HG02678 (cell line): ENCODE measurements at regions not wholly inside any gene's neighbourhood (a gene's known extent, or its start where the extent isn't known, plus 50 kb on each side); places are given as distances from the start of the nearest gene placed in this dataset.
"Not testable (repeated sequence)": the region's sequence is repeated elsewhere in the genome, so short reads cannot be mapped to it uniquely, and the experiment has no call there.

ENCODE experiments used
- ATAC-seq: cut with Tn5 transposase; IDR thresholded peaks from one replicate; pipeline ENCODE4 v1.9.1; 2021; ENCODE audit warnings: mild to moderate bottlenecking, moderate library complexity; ENCODE audit not compliant: unreplicated experiment

- ATAC-seq, result no peak
These were observed 639.7 kb downstream of the STK39 start for GRCh38 chr2:167607731-167608130.

GRCh38 chr2:167607211-167607610 is 640.2 kb downstream of the STK39 start:
- no peak for ATAC-seq

- no peak for ATAC-seq
These were observed 645.3 kb downstream of the STK39 start for GRCh38 chr2:167602122-167602521.

- no peak for ATAC-seq
These were observed 648.2 kb downstream of the STK39 start for GRCh38 chr2:167599219-167599618.

GRCh38 chr2:167595839-167596471 is 651.4 kb downstream of the STK39 start:
- peak; percentile 76 for ATAC-seq

DNA sequence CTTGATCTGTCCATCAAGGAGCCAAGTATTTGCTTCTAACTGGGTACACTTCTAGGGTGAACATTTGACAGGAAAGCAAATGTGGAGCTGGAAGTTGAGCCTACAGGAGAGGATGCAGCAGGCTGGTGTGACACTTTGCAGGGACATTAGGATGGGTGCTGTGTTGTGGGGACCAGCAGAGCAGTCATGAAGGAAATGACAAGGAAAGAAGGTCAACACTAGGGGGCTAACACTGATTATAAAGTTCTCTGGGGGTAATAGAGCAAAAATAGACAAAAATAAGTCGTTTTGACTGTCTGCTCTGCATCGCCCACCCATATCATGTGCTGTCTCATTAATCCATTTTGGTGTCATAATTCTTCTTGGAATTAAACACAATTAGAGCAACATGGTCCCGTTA is 652.4 kb downstream of the STK39 start:
- no peak for ATAC-seq

GRCh38 chr2:167592441-167592840 is 655.0 kb downstream of the STK39 start:
- ATAC-seq, result no peak

- ATAC-seq, result no peak
These were observed 664.8 kb downstream of the STK39 start for GRCh38 chr2:167582619-167583018.

- ATAC-seq, result no peak
These were observed 665.3 kb downstream of the STK39 start for GRCh38 chr2:167581961-167582574.

GRCh38 chr2:167579826-167580225 is 667.6 kb downstream of the STK39 start:
- ATAC-seq, result no peak

- ATAC-seq, result no peak
These were observed 672.1 kb downstream of the STK39 start for GRCh38 chr2:167575276-167575675.

DNA sequence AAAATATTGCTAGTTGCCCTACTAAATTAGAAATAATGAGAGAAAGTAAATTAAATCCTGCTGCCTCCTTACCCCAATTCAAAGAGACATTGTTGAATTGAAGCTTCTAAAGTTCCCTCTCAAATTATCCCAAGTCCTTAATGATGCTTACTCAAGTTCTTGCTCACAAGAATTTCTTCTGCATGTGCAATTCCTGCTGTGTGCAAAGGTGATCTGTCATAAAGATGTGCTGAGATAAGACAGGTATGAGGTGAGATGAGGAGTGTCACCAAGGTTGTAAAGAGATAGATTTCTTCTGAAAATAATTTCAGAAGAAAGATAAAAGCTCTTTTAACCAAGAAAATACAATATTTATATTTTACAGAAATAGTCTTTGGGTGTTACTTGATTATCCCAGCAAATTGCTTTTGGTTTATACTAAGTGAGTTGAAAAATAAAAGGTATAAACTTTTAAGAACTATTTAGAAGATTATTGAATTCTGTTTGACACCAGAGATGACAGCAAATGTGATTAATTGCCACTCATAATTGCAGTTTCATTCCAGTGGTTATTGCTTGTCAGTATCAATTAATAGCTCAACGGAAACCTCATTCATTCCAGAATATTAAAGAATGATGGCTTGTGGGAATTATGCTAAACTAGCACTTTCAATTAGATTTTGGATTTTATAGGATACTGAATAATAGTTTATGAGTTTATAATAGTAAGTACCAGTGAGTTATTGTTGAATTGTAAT is 674.3 kb downstream of the STK39 start:
- no peak for ATAC-seq

- ATAC-seq, result no peak
These were observed 677.0 kb downstream of the STK39 start for GRCh38 chr2:167570370-167570769.

DNA sequence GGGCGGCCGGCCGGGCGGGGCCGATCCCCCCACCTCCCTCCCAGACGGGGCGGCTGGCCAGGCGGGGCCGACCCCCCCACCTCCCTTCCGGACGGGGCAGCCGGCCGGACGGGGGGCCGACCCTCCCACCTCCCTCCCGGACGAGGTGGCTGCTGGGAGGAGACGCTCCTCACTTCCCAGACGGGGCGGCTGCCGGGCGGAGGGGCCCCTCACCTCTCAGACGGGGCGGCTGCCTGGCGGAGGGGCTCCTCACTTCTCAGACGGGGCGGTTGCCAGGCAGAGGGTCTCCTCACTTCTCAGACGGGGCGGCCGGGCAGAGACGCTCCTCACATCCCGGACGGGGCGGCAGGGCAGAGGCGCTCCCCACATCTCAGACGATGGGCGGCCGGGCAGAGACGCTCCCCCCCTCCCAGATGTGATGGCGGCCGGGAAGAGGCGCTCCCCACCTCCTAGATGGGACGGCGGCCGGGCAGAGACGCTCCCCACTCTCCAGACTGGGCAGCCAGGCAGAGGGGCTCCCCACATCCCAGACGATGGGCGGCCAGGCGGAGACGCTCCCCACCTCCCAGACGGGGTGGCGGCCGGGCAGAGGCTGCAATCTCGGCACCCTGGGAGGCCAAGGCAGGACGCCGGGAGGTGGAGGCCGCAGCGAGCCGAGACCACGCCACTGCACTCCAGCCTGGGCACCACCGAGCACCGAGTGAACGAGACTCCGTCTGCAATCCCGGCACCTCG is 675.8 kb downstream of the XIRP2 start:
- ATAC-seq, result not testable (repeated sequence)

- ATAC-seq, result not testable (repeated sequence)
These were observed 670.2 kb downstream of the XIRP2 start for GRCh38 chr2:167558272-167558991.

DNA sequence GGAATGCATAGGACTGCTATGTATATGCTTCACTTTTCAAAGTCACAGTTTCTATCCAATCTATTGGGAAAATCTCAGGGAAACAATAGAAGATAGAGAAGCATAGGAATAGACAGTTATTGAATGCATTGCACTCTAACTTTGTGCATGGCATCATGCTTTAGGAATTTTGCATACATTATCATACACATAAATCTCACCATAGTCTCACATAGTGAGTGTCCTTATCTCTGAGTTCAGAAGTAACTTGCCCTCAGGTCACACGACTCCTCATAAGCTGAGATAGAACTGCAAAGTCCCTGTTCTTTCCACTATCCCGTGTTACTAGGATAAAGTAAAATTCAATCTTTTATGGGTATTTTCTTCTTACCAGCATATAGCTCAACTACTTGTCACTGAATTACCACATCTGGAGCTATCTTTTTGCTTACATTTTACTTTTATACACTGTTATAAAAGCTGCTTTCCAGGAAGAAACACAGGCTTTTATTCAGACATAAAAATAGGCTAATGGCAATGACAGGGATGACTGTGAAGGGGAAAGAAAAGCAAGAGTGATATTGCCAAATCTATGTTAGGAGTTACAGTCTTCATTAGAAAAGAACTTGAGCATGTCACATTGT is 666.9 kb downstream of the XIRP2 start:
- no peak for ATAC-seq

DNA sequence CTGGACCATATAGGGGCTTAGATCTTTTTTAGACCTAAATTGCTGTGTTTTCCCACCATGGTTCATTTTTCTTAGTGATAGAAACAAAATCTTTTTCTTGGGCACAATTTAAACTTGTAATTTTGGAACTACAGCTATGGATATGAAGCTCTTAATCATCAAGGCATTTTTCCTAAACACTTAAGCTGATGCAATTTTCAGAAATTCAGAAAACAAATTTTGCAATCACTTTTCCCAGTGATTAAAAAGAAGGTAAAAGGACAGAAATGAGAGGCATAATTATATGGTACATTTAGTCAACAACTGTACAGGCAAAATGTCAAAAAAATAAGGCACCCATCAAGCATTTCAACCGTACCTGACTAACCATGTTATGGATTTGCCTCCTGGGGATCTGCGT is 665.4 kb downstream of the XIRP2 start:
- ATAC-seq, result no peak

- ATAC-seq, result no peak
These were observed 663.1 kb downstream of the XIRP2 start for GRCh38 chr2:167551416-167551815.

GRCh38 chr2:167550448-167550847 is 662.2 kb downstream of the XIRP2 start:
- ATAC-seq, result no peak

DNA sequence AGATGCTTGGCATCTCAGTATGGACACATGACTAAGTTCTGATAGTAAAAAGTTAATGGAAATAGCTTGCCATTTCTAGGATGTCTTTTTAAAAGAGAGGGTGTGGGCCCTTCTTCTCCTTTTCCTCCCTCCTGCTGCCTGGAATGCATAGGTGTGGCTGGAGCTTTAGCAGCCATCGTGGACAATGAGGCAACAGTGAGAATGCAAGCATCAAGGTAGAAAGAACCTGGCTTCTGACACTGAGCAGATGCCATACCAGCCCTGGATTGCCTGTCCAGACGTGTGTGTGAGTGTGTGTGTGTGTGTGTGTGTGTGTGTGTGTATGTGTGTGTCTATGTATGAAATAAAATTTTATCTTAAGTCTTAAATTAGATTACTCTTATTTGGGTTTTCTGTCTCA is 660.1 kb downstream of the XIRP2 start:
- ATAC-seq, result no peak
